ENCODE measurements at regions not wholly inside any gene's neighbourhood (a gene's known extent, or its start where the extent isn't known, plus 50 kb on each side); places are given as distances from the start of the nearest gene placed in this dataset.

- WGBS, 2 donors: 90% methylated on average over 8 of the region's 8 CpGs
- H3K4me3 ChIP-seq (ENCODE audit: low read depth, poor library complexity, severe bottlenecking): no peak overlapping the region
- DNase-seq (ENCODE audit: low spot score in 2 of 2): peak; percentile 8 to 36
- TF ChIP-seq CTCF (IDR thresholded peaks at IDR 0.05) (no peak), POLR2A (IDR thresholded peaks at IDR 0.05) (no peak)
- intact Hi-C loops (cut with DNase I; ENCODE audit: low total_unique reads): no loop called here
Observed at GRCh38 chr4:27087306-27088045, 226.8 kb downstream of the STIM2 start.

GRCh38 chr4:27088491-27088890, 227.8 kb downstream of the STIM2 start:
- DNase-seq (ENCODE audit: low spot score in 2 of 2): peak in 1 of 2 donors; percentile 68
- TF ChIP-seq CTCF (IDR thresholded peaks at IDR 0.05) (no peak), POLR2A (IDR thresholded peaks at IDR 0.05) (no peak)
- no peak overlapping the region for H3K4me3 ChIP-seq (ENCODE audit: low read depth, poor library complexity, severe bottlenecking)
- intact Hi-C loops (cut with DNase I; ENCODE audit: low total_unique reads): no loop called here
- whole genome bisulfite sequencing, 2 donors: 38 to 43% methylated on average over 5 of the region's 5 CpGs

- DNase-seq (ENCODE audit: low spot score in 2 of 2): peak in 1 of 2 donors; percentile 21
- TF ChIP-seq CTCF (IDR thresholded peaks at IDR 0.05): no peak
- no peak for TF ChIP-seq POLR2A (IDR thresholded peaks at IDR 0.05)
- WGBS, 2 donors: 85 to 92% methylated on average over 5 of the region's 5 CpGs
- no peak overlapping the region for H3K4me3 ChIP-seq (ENCODE audit: low read depth, poor library complexity, severe bottlenecking)
- intact Hi-C loops (cut with DNase I; ENCODE audit: low total_unique reads): no loop called here
Observed at GRCh38 chr4:27089186-27089585, 228.5 kb downstream of the STIM2 start.

GRCh38 chr4:27090406-27090805, 229.8 kb downstream of the STIM2 start:
- intact Hi-C loops (cut with DNase I; ENCODE audit: low total_unique reads): no loop called here
- TF ChIP-seq POLR2A (IDR thresholded peaks at IDR 0.05) (no peak), CTCF (IDR thresholded peaks at IDR 0.05) (no peak)
- H3K4me3 ChIP-seq (ENCODE audit: low read depth, poor library complexity, severe bottlenecking): no peak overlapping the region
- DNase-seq (ENCODE audit: low spot score in 2 of 2): peak in 1 of 2 donors; percentile 39
- 59 to 69% methylated on average over 6 of the region's 6 CpGs for WGBS, 2 donors

GRCh38 chr4:27094224-27094623, 233.6 kb downstream of the STIM2 start:
- TF ChIP-seq CTCF (IDR thresholded peaks at IDR 0.05) (no peak), POLR2A (IDR thresholded peaks at IDR 0.05) (no peak)
- peak in 1 of 2 donors; percentile 12 for DNase-seq (ENCODE audit: low spot score in 2 of 2)
- WGBS, 2 donors: 81 to 89% methylated on average over 6 of the region's 6 CpGs
- intact Hi-C loops (cut with DNase I; ENCODE audit: low total_unique reads): no loop called here
- H3K4me3 ChIP-seq (ENCODE audit: low read depth, poor library complexity, severe bottlenecking): no peak overlapping the region

GRCh38 chr4:27094783-27095182, 234.1 kb downstream of the STIM2 start:
- DNase-seq (ENCODE audit: low spot score in 2 of 2): peak in 1 of 2 donors; percentile 1
- intact Hi-C loops (cut with DNase I; ENCODE audit: low total_unique reads): no loop called here
- TF ChIP-seq CTCF (IDR thresholded peaks at IDR 0.05): no peak
- TF ChIP-seq POLR2A (IDR thresholded peaks at IDR 0.05): no peak
- 17 to 25% methylated on average over 2 of the region's 2 CpGs for WGBS, 2 donors
- H3K4me3 ChIP-seq (ENCODE audit: low read depth, poor library complexity, severe bottlenecking): no peak overlapping the region

Data from lower leg skin (tissue), 4 donors.